ENCODE measurements at regions not wholly inside any gene's neighbourhood (a gene's known extent, or its start where the extent isn't known, plus 50 kb on each side); places are given as distances from the start of the nearest gene placed in this dataset.

DNA sequence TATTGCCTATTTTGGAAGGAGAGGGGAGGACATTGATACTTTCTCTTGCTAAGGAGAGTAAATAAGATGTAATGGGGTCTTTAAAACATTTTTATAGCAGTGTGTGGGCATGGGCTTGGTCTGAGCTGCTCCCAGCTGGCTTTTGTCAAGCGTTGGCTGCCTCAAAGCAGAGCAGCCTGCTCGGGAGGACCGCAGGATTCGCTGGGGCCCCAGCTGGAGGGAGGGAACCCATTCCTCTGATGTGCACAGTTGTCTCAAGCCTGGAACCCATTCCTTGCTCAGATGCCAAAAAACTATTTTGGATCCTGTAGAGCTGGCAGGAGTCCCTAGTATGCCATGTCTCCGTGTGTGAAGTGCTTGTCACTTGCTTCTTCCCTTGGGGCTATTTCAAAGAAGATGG lies 59.4 kb upstream of the RMDN2 start:
- no peak for DNase-seq (ENCODE audit: low spot score)

DNA sequence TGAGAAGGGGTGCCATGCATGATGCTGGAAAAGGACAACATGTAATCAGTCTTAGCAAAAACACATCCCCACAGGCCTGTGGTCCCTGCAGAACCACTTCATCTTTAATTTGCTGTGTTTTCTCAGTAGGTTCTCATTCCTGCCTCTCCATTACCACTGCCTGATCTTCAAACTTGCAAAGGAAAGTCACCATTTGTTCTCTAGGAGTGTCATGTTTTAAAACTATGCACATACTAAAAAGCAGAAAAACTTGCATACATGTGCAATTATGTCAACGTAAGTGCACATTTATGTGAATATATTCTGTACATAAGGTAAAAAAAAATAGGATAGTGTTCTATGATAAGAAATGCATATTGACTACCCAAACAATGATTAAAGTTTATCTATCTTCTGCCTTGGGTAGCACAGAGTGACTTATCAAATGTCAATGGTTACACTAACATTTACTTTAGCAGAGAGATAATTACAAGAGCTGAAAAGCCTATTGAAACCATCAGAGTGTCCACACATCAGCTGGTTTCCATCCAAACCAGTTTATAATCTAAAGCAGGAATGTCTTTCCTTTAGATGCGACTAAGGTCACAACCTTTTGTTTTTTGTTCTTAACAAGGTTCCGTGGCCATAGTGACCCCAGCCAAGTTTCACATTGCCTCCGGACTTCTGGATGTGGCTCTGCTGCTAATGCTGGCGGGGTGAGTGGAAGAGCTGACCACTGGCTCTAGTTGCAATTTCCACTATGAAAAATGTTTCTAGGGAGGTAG lies 58.7 kb upstream of the RMDN2 start:
- DNase-seq (ENCODE audit: low spot score): no peak

DNA sequence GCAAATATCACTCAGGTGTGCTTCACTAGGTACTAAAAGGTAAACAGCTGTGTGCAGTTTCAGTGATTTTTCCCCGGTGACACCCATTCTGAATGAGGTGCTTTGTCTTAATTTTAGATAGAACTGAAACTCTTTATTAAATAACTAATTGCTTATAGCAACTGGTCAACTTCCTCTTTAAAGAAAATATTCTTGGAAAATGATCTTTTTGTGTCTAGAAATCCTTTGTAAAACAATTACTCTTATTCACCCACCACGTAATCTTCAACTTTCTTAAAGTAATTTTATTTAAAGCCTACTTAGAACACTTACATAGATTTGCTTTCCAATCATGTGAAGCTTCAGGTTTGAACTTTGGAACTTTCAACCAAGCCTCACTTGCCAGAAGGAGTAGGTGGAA lies 57.9 kb upstream of the RMDN2 start:
- DNase-seq (ENCODE audit: low spot score): no peak

DNA sequence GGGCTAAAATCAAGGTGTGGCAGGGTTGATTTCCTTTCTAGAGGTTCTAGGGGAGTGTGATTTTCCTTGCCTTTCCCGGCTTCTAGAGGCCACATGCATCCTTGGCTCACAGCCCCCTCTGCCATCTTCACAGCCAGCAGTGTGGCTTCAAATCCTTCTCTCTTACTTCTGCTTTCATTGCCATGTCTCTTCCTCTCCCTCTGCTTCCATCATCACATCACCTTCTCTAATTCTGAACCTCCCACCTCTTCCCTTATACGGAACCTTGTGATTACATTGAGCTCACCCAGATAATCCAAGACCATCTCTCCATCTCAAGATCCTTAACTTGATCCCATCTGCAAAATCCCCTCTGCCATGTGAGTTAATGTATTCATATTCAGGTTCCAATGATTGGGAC lies 56.2 kb upstream of the RMDN2 start:
- DNase-seq (ENCODE audit: low spot score): no peak

DNA sequence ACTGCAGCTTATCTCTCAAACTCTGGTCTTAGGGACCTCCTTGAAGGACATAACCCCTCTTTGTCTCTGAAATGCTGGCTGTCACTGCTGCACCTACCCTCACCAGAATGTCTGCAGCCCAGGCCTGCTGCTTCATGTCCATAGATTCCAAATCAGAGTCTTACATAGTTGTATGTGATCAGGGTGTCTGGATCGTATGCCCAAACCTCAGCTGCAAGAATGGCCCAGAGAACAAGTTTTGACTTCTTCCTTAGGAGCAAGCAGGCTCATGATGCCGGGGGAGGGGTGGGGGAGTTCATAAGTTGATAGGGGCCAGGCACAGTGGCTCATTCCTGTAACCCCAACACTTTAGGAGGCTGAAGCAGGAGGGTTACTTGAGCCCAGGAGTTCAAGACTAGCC lies 55.8 kb upstream of the RMDN2 start:
- no peak for DNase-seq (ENCODE audit: low spot score)

DNA sequence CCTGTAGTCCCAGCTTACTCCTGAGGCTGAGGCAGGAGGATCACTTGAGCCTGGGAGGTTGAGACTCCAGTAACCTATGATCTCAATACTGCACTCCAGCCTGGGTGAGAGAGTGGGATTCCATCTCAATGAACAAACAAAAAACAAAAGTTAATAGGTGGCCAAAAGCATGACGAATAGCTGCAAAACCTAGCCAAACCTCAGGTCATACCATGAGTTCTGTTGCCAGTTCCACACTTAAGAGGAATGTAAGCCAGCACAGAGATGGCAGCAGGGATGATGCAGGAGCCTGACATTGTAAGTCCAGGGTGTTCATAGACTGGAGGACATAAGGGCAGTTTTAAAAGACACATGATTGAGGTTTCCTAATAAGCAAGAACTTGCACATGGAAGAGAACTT lies 55.3 kb upstream of the RMDN2 start:
- DNase-seq (ENCODE audit: low spot score): peak; percentile 67

DNA sequence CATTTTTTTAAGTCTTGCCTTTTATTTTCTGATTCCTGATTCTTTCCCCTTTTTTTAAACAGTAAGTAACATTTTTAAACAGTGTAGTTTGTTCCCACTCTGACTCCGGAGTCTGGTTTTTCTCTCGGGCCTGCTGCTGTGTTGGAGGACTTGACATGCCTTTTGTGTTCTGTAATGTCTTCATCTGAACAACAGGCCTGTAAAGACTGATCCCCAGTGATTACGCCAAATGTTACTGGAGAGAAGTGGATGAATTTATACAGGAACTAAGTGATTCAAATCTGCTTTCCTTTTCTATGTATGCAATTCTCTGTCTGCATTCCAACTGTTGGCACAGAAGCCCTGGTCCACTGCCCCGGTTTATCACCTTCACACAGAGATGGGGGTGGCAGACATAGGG lies 54.3 kb upstream of the RMDN2 start:
- no peak for DNase-seq (ENCODE audit: low spot score)

DNA sequence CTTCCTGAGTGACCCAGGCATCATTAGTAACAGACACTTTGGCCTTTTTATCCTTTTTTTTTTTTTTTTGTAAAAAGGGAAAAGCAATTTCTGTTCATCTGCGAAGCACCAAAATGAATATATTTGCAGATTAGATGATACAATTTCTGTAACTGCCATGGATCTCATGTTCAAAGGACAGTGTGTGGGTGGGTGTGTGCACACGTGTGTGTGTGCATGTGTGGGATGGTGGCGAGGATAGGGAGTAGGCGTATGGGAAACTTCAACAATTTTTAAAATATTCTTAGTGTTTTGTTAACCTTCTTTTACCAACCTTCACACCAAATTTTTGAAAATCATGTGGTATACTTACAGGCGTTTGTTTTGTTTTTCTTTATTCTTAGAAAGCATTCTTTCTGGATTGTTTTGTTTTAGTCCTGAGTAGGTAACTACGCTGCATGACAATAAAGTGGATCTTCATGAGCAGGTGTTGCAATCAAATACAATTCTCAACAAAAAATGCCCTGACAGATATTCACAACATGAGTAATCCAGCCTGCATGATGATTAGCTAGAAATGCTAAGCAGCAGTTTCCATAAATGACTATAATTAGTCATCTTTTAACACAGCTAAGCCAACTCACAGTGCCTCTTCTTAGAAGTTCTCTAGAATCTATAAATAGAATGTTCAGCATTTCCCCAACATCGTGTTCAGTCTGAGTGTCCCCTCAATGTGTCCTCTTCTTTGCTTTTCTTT lies 53.5 kb upstream of the RMDN2 start:
- peak; percentile 70 for DNase-seq (ENCODE audit: low spot score)

DNA sequence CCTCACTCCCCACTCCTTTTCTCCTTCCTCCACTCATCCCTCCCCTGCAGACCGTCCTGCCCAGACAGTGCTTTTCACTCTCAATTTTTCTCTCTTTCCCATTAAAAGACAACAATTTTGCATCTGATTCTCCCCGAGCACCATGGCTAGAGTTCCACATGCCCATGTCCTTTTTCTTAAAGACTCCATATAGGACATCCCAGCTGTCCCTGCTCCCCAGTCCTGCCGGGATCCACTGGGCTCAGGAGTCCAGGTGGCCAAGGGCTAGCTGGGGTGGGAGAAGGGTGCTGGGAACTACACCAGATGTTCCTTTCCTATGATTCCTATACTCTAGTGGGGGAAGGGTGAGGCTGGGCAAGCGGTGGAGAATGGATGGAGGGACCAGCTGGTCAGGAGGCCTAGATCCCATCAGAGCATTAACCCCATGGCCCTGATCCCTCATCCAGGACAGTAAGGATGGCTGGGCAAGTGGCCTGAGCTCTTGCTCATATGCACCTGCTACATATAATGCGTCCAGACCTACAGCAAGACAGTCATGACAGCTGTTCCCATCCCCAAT lies 52.8 kb upstream of the RMDN2 start:
- DNase-seq (ENCODE audit: low spot score): no peak

DNA sequence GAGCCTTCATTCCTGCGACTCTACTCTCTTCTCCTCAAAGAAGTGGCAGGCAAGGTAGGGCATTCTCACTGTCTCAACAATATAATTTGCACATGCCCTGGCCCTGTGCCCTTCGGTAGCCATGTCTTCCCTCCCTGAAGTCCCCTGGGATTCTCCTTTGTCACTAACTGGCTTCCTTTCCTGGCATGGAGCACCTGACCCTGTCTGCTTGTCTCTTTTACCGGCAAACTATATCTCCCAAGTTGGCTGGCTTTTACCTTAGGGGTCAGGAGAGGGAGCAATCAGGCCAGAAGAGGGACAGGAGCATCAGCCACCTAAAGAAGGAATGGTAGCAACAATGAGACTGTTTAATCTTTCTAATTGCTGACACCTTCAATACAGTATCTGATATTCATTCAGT lies 51.9 kb upstream of the RMDN2 start:
- DNase-seq (ENCODE audit: low spot score): no peak

DNA sequence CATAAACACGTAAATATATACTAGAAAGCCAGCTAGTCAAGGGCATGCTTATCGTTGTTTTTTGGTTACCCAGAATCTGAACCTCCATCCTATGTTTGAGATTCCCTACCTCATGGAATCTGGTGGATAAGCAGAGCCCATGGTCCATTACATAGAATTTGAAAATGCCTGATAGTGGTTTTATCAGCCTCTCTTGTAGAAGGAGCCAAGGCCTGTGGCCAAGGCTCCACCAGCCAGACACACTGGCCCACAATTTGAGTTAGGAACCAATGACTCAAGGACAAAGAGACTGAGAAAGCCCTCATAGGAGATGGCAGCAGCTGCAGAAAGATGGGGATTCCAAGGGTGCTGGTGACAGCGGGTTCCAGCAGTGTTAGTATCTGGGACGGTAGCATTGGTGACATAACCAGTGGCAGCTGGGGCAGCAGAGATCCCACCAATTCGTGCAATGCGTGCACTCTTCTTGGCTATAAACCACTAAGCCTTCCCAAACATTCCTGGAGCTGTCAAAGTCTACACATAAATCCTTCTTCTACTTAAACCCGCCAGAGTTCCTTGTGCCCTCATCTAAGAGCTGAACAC lies 51.2 kb upstream of the RMDN2 start:
- DNase-seq (ENCODE audit: low spot score): no peak

DNA sequence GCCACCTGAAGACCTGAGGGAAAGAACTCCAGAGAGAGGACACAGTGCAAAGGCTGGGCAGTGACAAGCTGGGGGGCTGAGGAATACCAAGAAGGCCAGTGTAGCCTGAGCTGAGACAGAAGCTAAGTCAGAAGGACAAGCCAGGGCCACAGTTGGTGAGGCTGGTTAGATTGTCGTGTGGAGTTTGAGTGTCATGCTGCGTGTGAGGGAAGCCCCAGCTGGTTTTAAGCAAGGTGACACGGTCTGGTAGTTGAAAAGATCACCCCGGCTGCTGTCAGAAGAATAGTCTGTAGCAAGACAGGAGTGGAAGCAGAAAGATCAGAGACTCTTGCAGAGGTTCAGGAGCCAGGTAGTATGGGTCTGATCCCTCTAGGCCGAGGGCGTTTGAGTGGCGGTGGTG lies 50.6 kb upstream of the RMDN2 start:
- no peak for DNase-seq (ENCODE audit: low spot score)

Measured in AG20443 (cell line).